ENCODE measurements at regions not wholly inside any gene's neighbourhood (a gene's known extent, or its start where the extent isn't known, plus 50 kb on each side); places are given as distances from the start of the nearest gene placed in this dataset.
"Not testable (repeated sequence)": the region's sequence is repeated elsewhere in the genome, so short reads cannot be mapped to it uniquely, and the experiment has no call there.

- TF ChIP-seq POLR2A (IDR thresholded peaks at IDR 0.05; ENCODE audit: low read length); GATA1 (IDR thresholded peaks at IDR 0.05; ENCODE audit: low read depth, low read length): not testable (repeated sequence)
Measured at GRCh38 chr6:14481946-14482345, 364.4 kb downstream of the CD83 start.

Data from erythroblast (primary cell).